Epithelial cell of esophagus (primary cell): ENCODE measurements at regions not wholly inside any gene's neighbourhood (a gene's known extent, or its start where the extent isn't known, plus 50 kb on each side); places are given as distances from the start of the nearest gene placed in this dataset.

Source experiments
- DNase-seq: peaks from one replicate; pipeline ENCODE4 v3.0.0; 2010; ENCODE audit warnings: low read depth
- H3K4me3 ChIP-seq: 2 replicates; pipeline ENCODE4 v1.5.1; 2011; ENCODE audit warnings: mild to moderate bottlenecking, low read length, control low read depth
- CTCF ChIP-seq: IDR thresholded peaks from 2 replicates; pipeline ENCODE4 v1.5.1; 2011; ENCODE audit warnings: low read depth, mild to moderate bottlenecking, low read length, control low read depth, inconsistent platforms; ENCODE audit not compliant: insufficient read depth; ENCODE audit errors: missing control alignments

- TF ChIP-seq CTCF = no peak
- DNase-seq = no peak
- H3K4me3 ChIP-seq = no peak overlapping the region
These were observed 109.1 kb upstream of the COL8A1 start for GRCh38 chr3:99529265-99529664.

GRCh38 chr3:99526921-99527320, 111.5 kb upstream of the COL8A1 start:
- DNase-seq = no peak
- H3K4me3 ChIP-seq = no peak overlapping the region
- no peak for TF ChIP-seq CTCF

- no peak for DNase-seq
- H3K4me3 ChIP-seq = no peak overlapping the region
- TF ChIP-seq CTCF = no peak
These were observed 113.8 kb upstream of the COL8A1 start for GRCh38 chr3:99524559-99524958.

GRCh38 chr3:99523431-99524127, 114.8 kb upstream of the COL8A1 start:
- no peak for TF ChIP-seq CTCF
- no peak overlapping the region for H3K4me3 ChIP-seq
- DNase-seq = no peak

GRCh38 chr3:99522147-99522546, 116.2 kb upstream of the COL8A1 start:
- no peak for DNase-seq
- H3K4me3 ChIP-seq = no peak overlapping the region
- no peak for TF ChIP-seq CTCF

GRCh38 chr3:99521551-99521950, 116.8 kb upstream of the COL8A1 start:
- H3K4me3 ChIP-seq = no peak overlapping the region
- no peak for DNase-seq
- no peak for TF ChIP-seq CTCF

GRCh38 chr3:99520513-99520912, 117.9 kb upstream of the COL8A1 start:
- DNase-seq = no peak
- H3K4me3 ChIP-seq = no peak overlapping the region
- TF ChIP-seq CTCF = no peak
